SK-N-SH (cell line): ENCODE measurements at regions not wholly inside any gene's neighbourhood (a gene's known extent, or its start where the extent isn't known, plus 50 kb on each side); places are given as distances from the start of the nearest gene placed in this dataset.

ENCODE experiments used
- CTCF ChIA-PET: fragments of 300-600, 350-600 bp; formaldehyde crosslinking; extraction: SDS; loops from one replicate; lab custom pipeline; 2021; lab: Yijun Ruan, JAX
- POLR2A ChIA-PET: fragments of 350-600 bp; sonication (Branson Sonifier 250); formaldehyde crosslinking; extraction: SDS; loops from one replicate; lab custom pipeline; 2020; ENCODE audit warnings: antibody characterized with exemption, inconsistent platforms; lab: Yijun Ruan, JAX
- DNase-seq: peaks from one replicate; pipeline ENCODE4 v3.0.0; 2012
- H2AFZ ChIP-seq: fragments of 200-600 bp; sonication (generic); 2 replicates; pipeline ENCODE4 v1.8.1; 2016; ENCODE audit warnings: antibody characterized with exemption, mild to moderate bottlenecking, low read depth
- H3F3A ChIP-seq: fragments of 200-600 bp; sonication (generic); replicated peaks from 2 replicates; pipeline ENCODE3; 2016; ENCODE audit warnings: antibody characterized with exemption, mild to moderate bottlenecking; ENCODE audit not compliant: insufficient read depth
- H3K27ac ChIP-seq, 2 experiments: fragments of 200-500 bp in 1 of 2; fragments of 200-600 bp in 1 of 2; sonication (Bioruptor generic) in 1 of 2; sonication (generic), shearing (Covaris generic) in 1 of 2; 2 replicates each; pipeline versions ENCODE4 v1.5.1 to v1.6.1; 2014 to 2016; ENCODE audit warnings: low read depth in 2 of 2, inconsistent platforms in 1 of 2, low read length in 1 of 2, mild to moderate bottlenecking in 1 of 2, mixed read lengths in 1 of 2
- H3K27me3 ChIP-seq: fragments of 200-600 bp; sonication (generic), shearing (Covaris generic); 2 replicates; pipeline ENCODE4 v1.6.1; 2016; ENCODE audit warnings: mixed run types; ENCODE audit not compliant: insufficient read depth
- H3K36me3 ChIP-seq, 2 experiments: fragments of 200-500 bp in 1 of 2; fragments of 200-600 bp in 1 of 2; sonication (Bioruptor generic) in 1 of 2; sonication (generic) in 1 of 2; replicated peaks in 1 of 2; 2 replicates each; pipeline versions ENCODE3 to v1.5.1; 2014 to 2016; ENCODE audit warnings: low read length in 1 of 2, mild to moderate bottlenecking in 1 of 2; ENCODE audit not compliant: insufficient read depth in 2 of 2, control insufficient read depth in 1 of 2
- H3K4me1 ChIP-seq, 2 experiments: fragments of 200-500 bp in 1 of 2; fragments of 200-600 bp in 1 of 2; sonication (Bioruptor generic) in 1 of 2; sonication (generic), shearing (Covaris generic) in 1 of 2; 2 replicates each; pipeline versions ENCODE4 v1.5.1 to v1.6.1; 2014 to 2016; ENCODE audit warnings: low read depth in 1 of 2, low read length in 1 of 2, mixed run types in 1 of 2; ENCODE audit not compliant: insufficient read depth in 2 of 2, control insufficient read depth in 1 of 2
- H3K4me2 ChIP-seq: fragments of 200-600 bp; sonication (generic), shearing (Covaris generic); 2 replicates; pipeline ENCODE4 v1.6.1; 2017; ENCODE audit warnings: mixed run types
- H3K4me3 ChIP-seq, 2 experiments: fragments of 200-500 bp in 1 of 2; fragments of 200-600 bp in 1 of 2; sonication (Bioruptor generic) in 1 of 2; sonication (generic), shearing (Covaris generic) in 1 of 2; 2 replicates each; pipeline versions ENCODE4 v1.5.1 to v1.8.1; 2014 to 2016; ENCODE audit warnings: low read depth in 2 of 2, inconsistent platforms in 1 of 2, low read length in 1 of 2, mild to moderate bottlenecking in 1 of 2, mixed read lengths in 1 of 2, moderate library complexity in 1 of 2
- H3K79me2 ChIP-seq: fragments of 200-600 bp; sonication (generic); 2 replicates; pipeline ENCODE4 v1.8.1; 2017; ENCODE audit warnings: mild to moderate bottlenecking; ENCODE audit not compliant: insufficient read depth
- H3K9ac ChIP-seq: fragments of 200-600 bp; sonication (generic); 2 replicates; pipeline ENCODE4 v1.6.1; 2017; ENCODE audit warnings: mixed run types
- H3K9me2 ChIP-seq: fragments of 200-600 bp; sonication (generic); 2 replicates; pipeline ENCODE4 v1.6.1; 2017; ENCODE audit warnings: mixed run types
- H3K9me3 ChIP-seq: fragments of 200-600 bp; sonication (generic); 2 replicates; pipeline ENCODE4 v1.6.1; 2017; ENCODE audit warnings: mixed run types, mild to moderate bottlenecking, moderate library complexity
- H4K20me1 ChIP-seq: fragments of 200-600 bp; sonication (generic); 2 replicates; pipeline ENCODE4 v1.6.1; 2017; ENCODE audit warnings: mild to moderate bottlenecking, mixed run types; ENCODE audit not compliant: insufficient read depth
- ELF1 ChIP-seq: IDR thresholded peaks from 2 replicates; pipeline ENCODE4 v1.4.0; 2012
- EZH2phosphoT487 ChIP-seq: fragments of 200-600 bp; sonication (generic); IDR thresholded peaks from 2 replicates; pipeline ENCODE4 v1.6.1; 2017; ENCODE audit warnings: low read depth, mixed run types, mild to moderate bottlenecking, antibody characterized with exemption, moderate library complexity, borderline replicate concordance
- FOXJ3 ChIP-seq: sonication (generic); formaldehyde crosslinking; IDR thresholded peaks from 2 replicates; pipeline ENCODE4 v1.5.1; 2020; ENCODE audit warnings: mild to moderate bottlenecking, missing genetic modification reagents
- FOXM1 ChIP-seq: IDR thresholded peaks from 2 replicates; pipeline ENCODE4 v1.4.0; 2012; ENCODE audit warnings: low read depth, mild to moderate bottlenecking
- IRF3 ChIP-seq: fragments of 150-350 bp; IDR thresholded peaks from 2 replicates; pipeline ENCODE4 v1.6.1; 2016; ENCODE audit warnings: mild to moderate bottlenecking, low read depth, low read length
- MEF2A ChIP-seq: IDR thresholded peaks from 2 replicates; pipeline ENCODE4 v1.4.0; 2012; ENCODE audit warnings: low read depth, borderline replicate concordance
- MXI1 ChIP-seq: IDR thresholded peaks from 2 replicates; pipeline ENCODE4 v1.6.1; 2012; ENCODE audit warnings: mild to moderate bottlenecking, low read depth, low read length, improper control_type of control experiment
- NFIC ChIP-seq: IDR thresholded peaks from 2 replicates; pipeline ENCODE4 v1.4.0; 2012; ENCODE audit warnings: borderline replicate concordance
- POLR2AphosphoS5 ChIP-seq: IDR thresholded peaks from 2 replicates; pipeline ENCODE4 v1.6.1; 2012; ENCODE audit warnings: low read depth, low read length
- RCOR1 ChIP-seq: fragments of 150-350 bp; IDR thresholded peaks from 2 replicates; pipeline ENCODE4 v1.6.1; 2017; ENCODE audit warnings: antibody characterized with exemption, low read length
- RFX5 ChIP-seq: IDR thresholded peaks from 2 replicates; pipeline ENCODE4 v1.6.1; 2012; ENCODE audit warnings: mild to moderate bottlenecking, improper control_type of control experiment, low read length
- RXRA ChIP-seq: IDR thresholded peaks from 2 replicates; pipeline ENCODE4 v1.4.0; 2012; ENCODE audit warnings: low read depth, mild to moderate bottlenecking, borderline replicate concordance
- SIN3A ChIP-seq: IDR thresholded peaks from 2 replicates; pipeline ENCODE4 v1.6.1; 2012; ENCODE audit warnings: low read depth, mild to moderate bottlenecking, low read length, moderate library complexity, borderline replicate concordance
- TCF12 ChIP-seq: IDR thresholded peaks from 2 replicates; pipeline ENCODE4 v1.4.0; 2012
- USF2 ChIP-seq: fragments of 150-350 bp; IDR thresholded peaks from 2 replicates; pipeline ENCODE4 v1.6.1; 2017; ENCODE audit warnings: antibody characterized with exemption, low read length, low read depth, borderline replicate concordance
- YY1 ChIP-seq: IDR thresholded peaks from 2 replicates; pipeline ENCODE4 v1.4.0; 2012; ENCODE audit warnings: low read depth, mild to moderate bottlenecking
- ZBTB33 ChIP-seq: IDR thresholded peaks from 2 replicates; pipeline ENCODE4 v1.4.0; 2012; ENCODE audit warnings: low read depth, borderline replicate concordance
- WGBS: methylation state at CpG from one replicate; pipeline ENCODE4 v1.1.6; 2017; ENCODE audit warnings: low lambda C conversion rate; 5-methylcytosine and 5-hydroxymethylcytosine counted together

- H3K36me3 ChIP-seq = no peaks in the 10 kb centered on the region
- no peak overlapping the region for H3K4me2 ChIP-seq
- no peaks in the 10 kb centered on the region for H3K4me1 ChIP-seq
- no peaks in the 10 kb centered on the region for H3K27me3 ChIP-seq
- DNase-seq = no peak
- H4K20me1 ChIP-seq = no peaks in the 10 kb centered on the region
- no peak overlapping the region for H3K9ac ChIP-seq
- 62% methylated on average over 4 of the region's 4 CpGs for WGBS
- H3K4me3 ChIP-seq = no peak overlapping the region
- no peaks in the 10 kb centered on the region for H3K79me2 ChIP-seq
- H3K9me3 ChIP-seq = no peaks in the 10 kb centered on the region
- TF ChIP-seq YY1 = no peak
- no peak for TF ChIP-seq RCOR1
- TF ChIP-seq POLR2AphosphoS5 = no peak
- TF ChIP-seq MEF2A = no peak
- no peak for TF ChIP-seq MXI1
- TF ChIP-seq FOXJ3 (CRISPR knock-in tag) = no peak
- no peak for TF ChIP-seq ZBTB33
- no peak for TF ChIP-seq EZH2phosphoT487
- no peak for TF ChIP-seq USF2
- no peak for TF ChIP-seq RFX5
- no peak for TF ChIP-seq IRF3
- TF ChIP-seq RXRA = no peak
- no peak for TF ChIP-seq ELF1
- no peak for TF ChIP-seq SIN3A
- no peak for TF ChIP-seq FOXM1
- no peak for TF ChIP-seq NFIC
- TF ChIP-seq TCF12 = no peak
- H2AFZ ChIP-seq = no peak overlapping the region
- ChIA-PET POLR2A (no interaction called here), CTCF (no interaction called here)
- no peaks in the 10 kb centered on the region for H3K9me2 ChIP-seq
- H3K27ac ChIP-seq = no peak overlapping the region
- H3F3A ChIP-seq = no peaks in the 10 kb centered on the region
These were observed 451.5 kb upstream of the NECTIN3 start for GRCh38 chr3:110620118-110620517.
